Testis (tissue), 2 donors: ENCODE measurements at regions not wholly inside any gene's neighbourhood (a gene's known extent, or its start where the extent isn't known, plus 50 kb on each side); places are given as distances from the start of the nearest gene placed in this dataset.

Experiments
- POLR2A ChIP-seq: fragments of 450-650 bp; IDR thresholded peaks from one replicate; pipeline ENCODE4 v1.6.1; 2017; ENCODE audit warnings: antibody characterized with exemption, mild to moderate bottlenecking, moderate library complexity
- TF ChIP-seq, protein P1 (sequence below), 3 experiments: fragments of 450-650 bp in 2 of 3; fragments of 200-600 bp in 1 of 3; sonication (generic) in 1 of 3; IDR thresholded peaks; one replicate each; pipeline ENCODE4 v1.5.1; 2016 to 2019; ENCODE audit warnings: antibody characterized with exemption in 3 of 3, mild to moderate bottlenecking in 2 of 3, moderate library complexity in 1 of 3

DNA sequence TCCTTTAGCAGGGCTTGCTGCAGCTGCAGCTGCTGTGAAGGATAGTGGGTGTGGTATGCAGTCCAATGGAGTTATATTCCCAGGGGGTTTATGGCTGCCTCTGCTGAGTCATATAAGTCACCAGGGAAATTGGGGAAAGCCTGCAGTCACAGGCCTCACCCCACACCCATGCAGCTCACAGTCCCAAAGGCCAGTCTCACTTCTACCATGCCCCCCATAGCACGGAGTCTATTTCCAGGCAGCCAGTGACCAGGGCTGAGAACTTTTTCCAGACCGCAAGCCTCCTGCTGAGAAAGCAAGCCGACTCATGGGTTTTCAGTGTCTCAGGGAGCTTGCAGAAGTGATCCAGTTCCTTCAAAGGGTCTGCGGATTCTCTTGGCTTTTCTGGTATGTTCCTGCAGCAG is 322.4 kb upstream of the CLEC14A start:
- TF ChIP-seq, protein P1, sequence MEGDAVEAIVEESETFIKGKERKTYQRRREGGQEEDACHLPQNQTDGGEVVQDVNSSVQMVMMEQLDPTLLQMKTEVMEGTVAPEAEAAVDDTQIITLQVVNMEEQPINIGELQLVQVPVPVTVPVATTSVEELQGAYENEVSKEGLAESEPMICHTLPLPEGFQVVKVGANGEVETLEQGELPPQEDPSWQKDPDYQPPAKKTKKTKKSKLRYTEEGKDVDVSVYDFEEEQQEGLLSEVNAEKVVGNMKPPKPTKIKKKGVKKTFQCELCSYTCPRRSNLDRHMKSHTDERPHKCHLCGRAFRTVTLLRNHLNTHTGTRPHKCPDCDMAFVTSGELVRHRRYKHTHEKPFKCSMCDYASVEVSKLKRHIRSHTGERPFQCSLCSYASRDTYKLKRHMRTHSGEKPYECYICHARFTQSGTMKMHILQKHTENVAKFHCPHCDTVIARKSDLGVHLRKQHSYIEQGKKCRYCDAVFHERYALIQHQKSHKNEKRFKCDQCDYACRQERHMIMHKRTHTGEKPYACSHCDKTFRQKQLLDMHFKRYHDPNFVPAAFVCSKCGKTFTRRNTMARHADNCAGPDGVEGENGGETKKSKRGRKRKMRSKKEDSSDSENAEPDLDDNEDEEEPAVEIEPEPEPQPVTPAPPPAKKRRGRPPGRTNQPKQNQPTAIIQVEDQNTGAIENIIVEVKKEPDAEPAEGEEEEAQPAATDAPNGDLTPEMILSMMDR (IDR thresholded peaks at IDR 0.05): no peak
- TF ChIP-seq POLR2A: no peak
